GM12878 (cell line): ENCODE measurements at regions not wholly inside any gene's neighbourhood (a gene's known extent, or its start where the extent isn't known, plus 50 kb on each side); places are given as distances from the start of the nearest gene placed in this dataset.
A peak's percentile ranks its signal among the peaks of the same experiment; 100 is the strongest.

Source experiments
- CTCF ChIP-seq, 3 experiments: IDR thresholded peaks in 2 of 3; conservative IDR thresholded peaks in 1 of 3; 2 replicates each; pipeline ENCODE4 v1.5.1; 2011; ENCODE audit warnings: low read depth in 3 of 3, low read length in 3 of 3, mild to moderate bottlenecking in 3 of 3, control low read depth in 2 of 3, moderate library complexity in 2 of 3, inconsistent platforms in 1 of 3, mixed read lengths in 1 of 3; ENCODE audit not compliant: control insufficient read depth in 2 of 3, insufficient read depth in 1 of 3; ENCODE audit errors: extremely low read depth in 1 of 3
- EGR1 ChIP-seq, 2 experiments: IDR thresholded peaks; 1 replicate in 1 of 2; 2 replicates in 1 of 2; pipeline ENCODE4 v1.6.1; 2011 to 2012; ENCODE audit warnings: low read depth in 2 of 2, low read length in 2 of 2, borderline replicate concordance in 1 of 2, mild to moderate bottlenecking in 1 of 2, moderate library complexity in 1 of 2
- FOXK2 ChIP-seq: fragments of 450-650 bp; IDR thresholded peaks from 2 replicates; pipeline ENCODE4 v1.6.1; 2017; ENCODE audit warnings: mild to moderate bottlenecking, moderate library complexity
- POLR2A ChIP-seq: IDR thresholded peaks from 2 replicates; pipeline ENCODE4 v1.6.1; 2011; ENCODE audit warnings: low read depth, mild to moderate bottlenecking, low read length
- SIX5 ChIP-seq: IDR thresholded peaks from 2 replicates; pipeline ENCODE4 v1.6.1; 2011; ENCODE audit warnings: mild to moderate bottlenecking, low read depth, low read length, moderate library complexity; ENCODE audit not compliant: severe bottlenecking
- TF ChIP-seq, protein P1 (sequence below): IDR thresholded peaks from 2 replicates; pipeline ENCODE4 v1.6.1; 2012; ENCODE audit warnings: low read depth, low read length, improper control_type of control experiment

- 0 out of 2 replicates have a peak, but pooled peaks have one; percentile 24 for TF ChIP-seq FOXK2
- TF ChIP-seq, protein P1, sequence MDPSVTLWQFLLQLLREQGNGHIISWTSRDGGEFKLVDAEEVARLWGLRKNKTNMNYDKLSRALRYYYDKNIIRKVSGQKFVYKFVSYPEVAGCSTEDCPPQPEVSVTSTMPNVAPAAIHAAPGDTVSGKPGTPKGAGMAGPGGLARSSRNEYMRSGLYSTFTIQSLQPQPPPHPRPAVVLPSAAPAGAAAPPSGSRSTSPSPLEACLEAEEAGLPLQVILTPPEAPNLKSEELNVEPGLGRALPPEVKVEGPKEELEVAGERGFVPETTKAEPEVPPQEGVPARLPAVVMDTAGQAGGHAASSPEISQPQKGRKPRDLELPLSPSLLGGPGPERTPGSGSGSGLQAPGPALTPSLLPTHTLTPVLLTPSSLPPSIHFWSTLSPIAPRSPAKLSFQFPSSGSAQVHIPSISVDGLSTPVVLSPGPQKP, result no peak
- no peak for TF ChIP-seq SIX5
- no peak for TF ChIP-seq POLR2A
- no peak for TF ChIP-seq CTCF (IDR thresholded peaks at IDR 0.05 in 2 of 3, conservative IDR thresholded peaks at IDR 0.05 in 1 of 3; ENCODE audit: control insufficient read depth in 2 of 3, extremely low read depth in 1 of 3, insufficient read depth in 1 of 3, low read depth in 3 of 3, low read length in 3 of 3)
- TF ChIP-seq EGR1 (IDR thresholded peaks at IDR 0.05; ENCODE audit: borderline replicate concordance in 1 of 2, low read depth in 2 of 2, low read length in 2 of 2), result no peak
Observed at GRCh38 chr6:63516186-63516944, 55.9 kb upstream of the LOC128125822 start.
